KMS-11 (cell line): ENCODE measurements at regions not wholly inside any gene's neighbourhood (a gene's known extent, or its start where the extent isn't known, plus 50 kb on each side); places are given as distances from the start of the nearest gene placed in this dataset.
"Not testable (repeated sequence)": the region's sequence is repeated elsewhere in the genome, so short reads cannot be mapped to it uniquely, and the experiment has no call there.

Experiments used
- H2AFZ ChIP-seq: fragments of 200-600 bp; sonication (generic); 2 replicates; pipeline ENCODE4 v1.6.1; 2016; ENCODE audit warnings: antibody characterized with exemption, mixed run types, low read depth
- H3K27ac ChIP-seq: fragments of 200-600 bp; sonication (generic); 2 replicates; pipeline ENCODE4 v1.6.1; 2016; ENCODE audit warnings: mild to moderate bottlenecking, mixed run types
- H3K27me3 ChIP-seq: fragments of 200-600 bp; sonication (generic); 2 replicates; pipeline ENCODE4 v1.6.1; 2017; ENCODE audit warnings: mild to moderate bottlenecking, low read depth, mixed run types, moderate library complexity; ENCODE audit not compliant: insufficient read depth
- H3K36me3 ChIP-seq: fragments of 200-600 bp; sonication (generic); 2 replicates; pipeline ENCODE4 v1.6.1; 2017; ENCODE audit warnings: mild to moderate bottlenecking, mixed run types; ENCODE audit not compliant: insufficient read depth
- H3K4me1 ChIP-seq: fragments of 200-600 bp; sonication (generic); 2 replicates; pipeline ENCODE4 v1.6.1; 2016; ENCODE audit warnings: mild to moderate bottlenecking, low read depth, mixed run types; ENCODE audit not compliant: poor library complexity, severe bottlenecking
- H3K4me2 ChIP-seq: fragments of 200-600 bp; sonication (generic); 2 replicates; pipeline ENCODE4 v1.7.0; 2016; ENCODE audit warnings: mild to moderate bottlenecking, mixed run types
- H3K4me3 ChIP-seq: fragments of 200-600 bp; sonication (generic); IDR thresholded peaks from 2 replicates; pipeline ENCODE4 v1.6.1; 2017; ENCODE audit warnings: low read depth, low read length, mixed read lengths; ENCODE audit not compliant: insufficient read depth
- H3K79me2 ChIP-seq: fragments of 200-600 bp; sonication (generic); 2 replicates; pipeline ENCODE4 v1.6.1; 2016; ENCODE audit warnings: low read depth, mixed run types; ENCODE audit not compliant: insufficient read depth
- H3K9ac ChIP-seq: fragments of 200-600 bp; sonication (generic); 2 replicates; pipeline ENCODE4 v1.6.1; 2016; ENCODE audit warnings: mild to moderate bottlenecking, mixed run types
- H4K20me1 ChIP-seq: fragments of 200-600 bp; sonication (generic); 2 replicates; pipeline ENCODE4 v1.6.1; 2016; ENCODE audit warnings: mild to moderate bottlenecking, mixed run types; ENCODE audit not compliant: insufficient read depth
- TF ChIP-seq, protein P1 (sequence below): fragments of 200-600 bp; sonication (generic); conservative IDR thresholded peaks from 2 replicates; pipeline ENCODE4 v1.6.1; 2017; ENCODE audit warnings: low read depth, mild to moderate bottlenecking, antibody characterized with exemption, low read length, moderate library complexity, mixed read lengths

DNA sequence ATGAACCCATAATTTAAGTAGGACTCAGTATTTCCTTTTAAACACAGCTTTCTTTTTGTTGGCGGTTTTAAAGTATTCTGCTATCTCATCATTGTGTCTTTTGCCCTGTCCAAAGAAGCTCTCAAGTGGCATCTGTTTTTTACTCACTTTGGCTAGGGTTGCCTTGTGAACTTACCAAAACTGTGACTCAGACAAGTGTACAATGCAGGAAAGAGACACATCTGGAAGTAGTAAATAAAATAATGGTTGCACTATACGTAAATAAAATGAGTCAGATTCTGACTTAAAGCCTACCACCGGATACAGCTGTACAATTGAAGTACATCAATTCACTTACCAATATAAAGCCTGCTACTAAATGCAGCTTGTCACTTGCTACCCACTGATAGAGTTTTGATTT is 619.2 kb upstream of the LRFN5 start:
- no peaks in the 10 kb centered on the region for H3K79me2 ChIP-seq
- no peak overlapping the region for H2AFZ ChIP-seq
- H3K36me3 ChIP-seq, result no peaks in the 10 kb centered on the region
- H3K27ac ChIP-seq, result no peak overlapping the region
- TF ChIP-seq, protein P1, sequence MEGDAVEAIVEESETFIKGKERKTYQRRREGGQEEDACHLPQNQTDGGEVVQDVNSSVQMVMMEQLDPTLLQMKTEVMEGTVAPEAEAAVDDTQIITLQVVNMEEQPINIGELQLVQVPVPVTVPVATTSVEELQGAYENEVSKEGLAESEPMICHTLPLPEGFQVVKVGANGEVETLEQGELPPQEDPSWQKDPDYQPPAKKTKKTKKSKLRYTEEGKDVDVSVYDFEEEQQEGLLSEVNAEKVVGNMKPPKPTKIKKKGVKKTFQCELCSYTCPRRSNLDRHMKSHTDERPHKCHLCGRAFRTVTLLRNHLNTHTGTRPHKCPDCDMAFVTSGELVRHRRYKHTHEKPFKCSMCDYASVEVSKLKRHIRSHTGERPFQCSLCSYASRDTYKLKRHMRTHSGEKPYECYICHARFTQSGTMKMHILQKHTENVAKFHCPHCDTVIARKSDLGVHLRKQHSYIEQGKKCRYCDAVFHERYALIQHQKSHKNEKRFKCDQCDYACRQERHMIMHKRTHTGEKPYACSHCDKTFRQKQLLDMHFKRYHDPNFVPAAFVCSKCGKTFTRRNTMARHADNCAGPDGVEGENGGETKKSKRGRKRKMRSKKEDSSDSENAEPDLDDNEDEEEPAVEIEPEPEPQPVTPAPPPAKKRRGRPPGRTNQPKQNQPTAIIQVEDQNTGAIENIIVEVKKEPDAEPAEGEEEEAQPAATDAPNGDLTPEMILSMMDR, result no peak
- no peak overlapping the region for H3K9ac ChIP-seq
- no peaks in the 10 kb centered on the region for H3K27me3 ChIP-seq
- no peak overlapping the region for H3K4me3 ChIP-seq
- no peak overlapping the region for H3K4me2 ChIP-seq
- no peaks in the 10 kb centered on the region for H3K4me1 ChIP-seq
- H4K20me1 ChIP-seq, result no peaks in the 10 kb centered on the region

DNA sequence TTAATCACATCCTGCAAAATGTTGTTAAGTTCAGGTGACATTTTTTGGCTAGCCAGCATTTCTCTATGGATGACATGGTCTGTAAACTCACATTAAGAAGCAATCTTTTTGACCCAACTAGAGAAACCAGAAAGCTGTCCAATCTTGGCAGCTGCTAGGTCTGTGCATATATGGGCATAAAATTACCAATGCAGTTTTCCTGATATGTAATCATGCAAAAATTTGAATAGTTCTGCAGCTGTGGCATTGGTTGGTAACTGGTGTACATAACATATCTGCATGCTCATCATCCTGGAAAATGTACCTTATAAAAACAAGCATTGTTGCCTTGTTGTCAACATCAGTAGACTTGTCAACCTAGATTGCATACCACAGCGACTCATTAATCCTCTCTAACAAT is 620.0 kb upstream of the LRFN5 start:
- no peak overlapping the region for H3K9ac ChIP-seq
- no peak overlapping the region for H3K4me2 ChIP-seq
- no peaks in the 10 kb centered on the region for H3K4me1 ChIP-seq
- no peaks in the 10 kb centered on the region for H3K79me2 ChIP-seq
- no peaks in the 10 kb centered on the region for H4K20me1 ChIP-seq
- no peak overlapping the region for H2AFZ ChIP-seq
- no peak overlapping the region for H3K27ac ChIP-seq
- H3K4me3 ChIP-seq, result no peak overlapping the region
- TF ChIP-seq, protein P1, result no peak
- no peaks in the 10 kb centered on the region for H3K27me3 ChIP-seq
- H3K36me3 ChIP-seq, result no peaks in the 10 kb centered on the region

DNA sequence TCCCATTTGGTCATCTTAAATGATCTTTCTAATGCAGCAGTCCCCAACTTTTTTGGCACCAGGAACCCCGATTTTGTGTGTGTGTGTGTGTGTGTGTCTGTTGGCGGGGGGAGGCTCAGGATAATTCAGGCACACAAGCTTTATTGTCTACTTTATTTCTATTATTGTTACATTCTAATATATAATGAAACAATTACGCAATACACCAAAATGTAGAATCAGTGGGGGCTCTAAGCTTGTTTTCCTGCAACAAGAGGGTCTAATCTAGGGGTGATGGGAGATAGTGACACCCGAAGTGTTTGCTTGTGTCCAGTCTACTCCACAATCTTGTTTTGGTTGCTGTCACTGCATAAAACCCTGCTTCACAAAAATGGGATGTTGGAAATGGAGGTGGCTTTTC is 621.1 kb upstream of the LRFN5 start:
- H2AFZ ChIP-seq, result no peak overlapping the region
- H3K4me1 ChIP-seq, result no peaks in the 10 kb centered on the region
- H3K9ac ChIP-seq, result no peak overlapping the region
- no peak overlapping the region for H3K4me3 ChIP-seq
- H3K79me2 ChIP-seq, result no peaks in the 10 kb centered on the region
- TF ChIP-seq, protein P1, result no peak
- H3K36me3 ChIP-seq, result no peaks in the 10 kb centered on the region
- no peak overlapping the region for H3K27ac ChIP-seq
- H4K20me1 ChIP-seq, result no peaks in the 10 kb centered on the region
- H3K27me3 ChIP-seq, result no peaks in the 10 kb centered on the region
- no peak overlapping the region for H3K4me2 ChIP-seq

DNA sequence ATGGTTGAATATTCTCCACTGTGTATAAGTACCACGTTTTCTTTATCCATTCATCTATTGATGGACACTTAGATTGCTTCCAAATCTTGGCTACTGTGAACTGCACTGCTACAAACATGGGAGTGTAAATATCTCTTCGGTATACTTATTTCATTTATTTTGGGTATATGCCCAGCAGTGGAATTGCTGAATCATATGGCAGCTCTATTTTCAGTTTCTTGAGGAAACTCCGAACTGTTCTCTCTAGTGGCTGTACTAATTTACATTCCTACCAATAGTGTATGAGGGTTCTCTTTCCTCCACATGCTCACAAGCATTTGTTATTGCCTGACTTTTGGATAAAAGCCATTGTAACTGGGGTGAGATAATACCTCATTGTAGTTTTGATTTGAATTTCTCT is 623.1 kb upstream of the LRFN5 start:
- no peak overlapping the region for H3K9ac ChIP-seq
- H3K27ac ChIP-seq, result no peak overlapping the region
- no peaks in the 10 kb centered on the region for H4K20me1 ChIP-seq
- H3K4me3 ChIP-seq, result no peak overlapping the region
- H2AFZ ChIP-seq, result no peak overlapping the region
- no peaks in the 10 kb centered on the region for H3K36me3 ChIP-seq
- no peak overlapping the region for H3K4me2 ChIP-seq
- H3K27me3 ChIP-seq, result no peaks in the 10 kb centered on the region
- H3K79me2 ChIP-seq, result no peaks in the 10 kb centered on the region
- H3K4me1 ChIP-seq, result no peaks in the 10 kb centered on the region
- TF ChIP-seq, protein P1, result no peak

DNA sequence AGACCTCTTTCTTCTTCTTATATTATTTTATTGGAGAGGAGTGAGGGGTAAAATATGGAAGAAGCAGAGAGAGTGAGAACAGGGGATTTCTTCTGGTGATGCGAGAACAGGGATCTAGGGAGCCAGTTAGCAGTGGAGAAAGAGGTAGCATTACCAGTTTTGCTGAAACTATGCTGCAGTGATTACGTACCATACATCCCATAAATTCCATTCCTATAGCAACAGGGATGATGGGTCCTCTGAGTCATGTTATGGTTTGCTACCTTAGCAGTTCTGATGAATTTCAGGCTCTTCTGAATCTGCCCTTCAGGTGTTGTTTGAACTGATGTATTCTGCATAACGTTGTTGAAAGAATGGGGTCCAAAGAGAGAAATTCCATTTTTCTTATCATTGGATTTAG is 625.4 kb upstream of the LRFN5 start:
- TF ChIP-seq, protein P1, result no peak
- H3K27ac ChIP-seq, result no peak overlapping the region
- no peaks in the 10 kb centered on the region for H3K79me2 ChIP-seq
- H2AFZ ChIP-seq, result no peak overlapping the region
- H3K9ac ChIP-seq, result no peak overlapping the region
- H4K20me1 ChIP-seq, result no peaks in the 10 kb centered on the region
- H3K4me2 ChIP-seq, result no peak overlapping the region
- H3K4me3 ChIP-seq, result no peak overlapping the region
- no peaks in the 10 kb centered on the region for H3K27me3 ChIP-seq
- H3K36me3 ChIP-seq, result no peaks in the 10 kb centered on the region
- H3K4me1 ChIP-seq, result no peaks in the 10 kb centered on the region

DNA sequence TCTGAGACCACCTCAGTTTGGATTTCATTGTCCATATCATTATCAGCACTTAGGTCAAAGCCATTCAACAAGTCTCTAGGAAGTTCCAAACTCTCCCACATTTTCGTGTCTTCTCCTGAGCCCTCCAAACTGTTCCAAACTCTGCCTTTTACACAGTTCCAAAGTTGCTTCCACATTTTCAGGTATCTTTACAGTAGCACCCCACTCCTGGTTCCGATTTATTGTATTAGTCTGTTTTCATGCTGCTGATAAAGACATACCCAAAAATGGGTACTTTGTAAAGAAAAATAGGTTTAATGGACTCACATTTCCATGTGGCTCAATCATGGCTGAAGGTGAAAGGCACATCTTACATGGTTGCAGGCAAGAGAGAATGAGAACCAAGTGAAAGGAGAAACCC is 646.4 kb upstream of the LRFN5 start:
- not testable (repeated sequence) for H3K79me2 ChIP-seq, H3K9ac ChIP-seq, H3K4me2 ChIP-seq, H2AFZ ChIP-seq, H3K4me3 ChIP-seq, H3K36me3 ChIP-seq, H3K27ac ChIP-seq, H3K27me3 ChIP-seq, H4K20me1 ChIP-seq, H3K4me1 ChIP-seq
